DMS53 treated with DMSO at 0.1 percent for 48 hours (cell line): ENCODE measurements at regions not wholly inside any gene's neighbourhood (a gene's known extent, or its start where the extent isn't known, plus 50 kb on each side); places are given as distances from the start of the nearest gene placed in this dataset.
"Not testable (repeated sequence)": the region's sequence is repeated elsewhere in the genome, so short reads cannot be mapped to it uniquely, and the experiment has no call there.

Experiments
- DNase-seq: peaks from one replicate; lab custom pipeline; 2025; ENCODE audit not compliant: unreplicated experiment; lab: John Stamatoyannopoulos, UW

GRCh38 chr5:92104126-92104525 lies 721.0 kb upstream of the ARRDC3 start:
- DNase-seq: no peak

- no peak for DNase-seq
Observed at GRCh38 chr5:92102313-92102712, 719.2 kb upstream of the ARRDC3 start.

GRCh38 chr5:92092239-92092638 lies 709.1 kb upstream of the ARRDC3 start:
- no peak for DNase-seq

- no peak for DNase-seq
Observed at GRCh38 chr5:92086059-92086811, 703.1 kb upstream of the ARRDC3 start.

- no peak for DNase-seq
Observed at GRCh38 chr5:92081958-92082712, 699.0 kb upstream of the ARRDC3 start.

- no peak for DNase-seq
Observed at GRCh38 chr5:92070786-92071185, 687.7 kb upstream of the ARRDC3 start.

- DNase-seq: no peak
Observed at GRCh38 chr5:92064993-92065392, 681.9 kb upstream of the ARRDC3 start.

GRCh38 chr5:92051741-92052140 lies 668.6 kb upstream of the ARRDC3 start:
- no peak for DNase-seq

GRCh38 chr5:92050970-92051369 lies 667.9 kb upstream of the ARRDC3 start:
- no peak for DNase-seq

- DNase-seq: no peak
Observed at GRCh38 chr5:92041911-92042660, 659.0 kb upstream of the ARRDC3 start.

- DNase-seq: no peak
Observed at GRCh38 chr5:92041206-92041605, 658.1 kb upstream of the ARRDC3 start.

GRCh38 chr5:92029792-92030191 lies 646.7 kb upstream of the ARRDC3 start:
- not testable (repeated sequence) for DNase-seq

GRCh38 chr5:92023555-92023954 lies 640.4 kb upstream of the ARRDC3 start:
- DNase-seq: no peak

- DNase-seq: no peak
Observed at GRCh38 chr5:92023141-92023471, 640.0 kb upstream of the ARRDC3 start.

- no peak for DNase-seq
Observed at GRCh38 chr5:92022415-92023140, 639.5 kb upstream of the ARRDC3 start.

- DNase-seq: peak; percentile 82
Observed at GRCh38 chr5:92019376-92019990, 636.4 kb upstream of the ARRDC3 start.

- no peak for DNase-seq
Observed at GRCh38 chr5:92017776-92018175, 634.7 kb upstream of the ARRDC3 start.

- not testable (repeated sequence) for DNase-seq
Observed at GRCh38 chr5:92011845-92012244, 628.7 kb upstream of the ARRDC3 start.

GRCh38 chr5:92003806-92004205 lies 620.7 kb upstream of the ARRDC3 start:
- DNase-seq: no peak

GRCh38 chr5:92002721-92003274 lies 619.7 kb upstream of the ARRDC3 start:
- no peak for DNase-seq
